ENCODE measurements at regions not wholly inside any gene's neighbourhood (a gene's known extent, or its start where the extent isn't known, plus 50 kb on each side); places are given as distances from the start of the nearest gene placed in this dataset.
"Not testable (repeated sequence)": the region's sequence is repeated elsewhere in the genome, so short reads cannot be mapped to it uniquely, and the experiment has no call there.

DNA sequence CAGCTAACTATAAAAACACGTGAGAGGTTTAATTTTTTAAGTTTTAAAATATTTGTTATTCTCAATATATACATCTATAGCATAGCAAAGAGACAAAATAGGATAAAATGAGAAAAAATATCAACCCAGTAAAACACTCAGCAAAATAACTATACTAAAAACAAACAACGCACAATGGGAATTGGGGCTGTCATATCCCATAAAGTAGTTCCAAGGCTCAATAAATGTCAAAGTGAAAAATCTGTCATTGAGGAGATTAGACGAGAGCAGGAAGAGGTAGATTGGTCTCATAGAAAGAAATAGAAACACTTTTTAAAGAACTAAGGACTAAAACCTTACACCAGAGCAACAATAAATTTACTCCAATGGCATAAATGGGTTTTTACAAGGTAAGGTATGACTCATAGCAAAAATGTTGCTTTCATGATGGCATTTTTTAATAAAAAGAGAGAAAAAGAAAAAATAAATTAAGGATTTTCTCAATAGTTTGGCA, 153.7 kb downstream of the EVA1A start:
- peaks cover 8% of the 10 kb centered on the region for H3K27me3 ChIP-seq (ENCODE audit: insufficient read depth, low read length)
- no peak overlapping the region for H3K4me3 ChIP-seq (ENCODE audit: low read length)
- peaks cover 6% of the 10 kb centered on the region for H3K9me3 ChIP-seq (ENCODE audit: low read depth, low read length)
- no peaks in the 10 kb centered on the region for H3K4me1 ChIP-seq (ENCODE audit: insufficient read depth, low read length)

GRCh38 chr2:75406131-75406581, 154.6 kb downstream of the EVA1A start:
- Histone ChIP-seq H3K4me1 (ENCODE audit: insufficient read depth, low read length) (no peaks in the 10 kb centered on the region), H3K4me3 (ENCODE audit: low read length) (no peak overlapping the region), H3K27me3 (ENCODE audit: insufficient read depth, low read length) (peaks cover 8% of the 10 kb centered on the region), H3K9me3 (ENCODE audit: low read depth, low read length) (peaks cover 6% of the 10 kb centered on the region)

DNA sequence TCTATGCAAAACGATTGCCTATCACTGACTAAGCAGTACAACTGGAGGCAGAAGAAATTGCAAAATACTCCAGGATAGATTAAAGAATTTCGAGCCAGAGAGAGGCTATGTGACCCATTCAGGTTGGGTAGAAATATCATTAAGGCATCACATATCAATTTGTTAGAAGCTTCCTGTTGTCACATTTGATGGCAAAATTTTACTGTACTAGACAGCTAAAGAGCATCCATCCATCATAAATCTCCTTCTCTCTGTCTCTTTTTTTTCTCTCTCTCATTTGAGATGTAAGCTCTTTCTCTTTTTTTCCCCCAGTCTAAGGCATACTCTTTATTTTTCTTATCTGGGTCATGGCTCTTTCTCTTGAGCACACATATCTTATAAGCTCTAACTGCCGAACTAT, 155.7 kb downstream of the EVA1A start:
- peaks cover 8% of the 10 kb centered on the region for H3K27me3 ChIP-seq (ENCODE audit: insufficient read depth, low read length)
- no peaks in the 10 kb centered on the region for H3K4me1 ChIP-seq (ENCODE audit: insufficient read depth, low read length)
- no peaks in the 10 kb centered on the region for H3K9me3 ChIP-seq (ENCODE audit: low read depth, low read length)
- no peak overlapping the region for H3K4me3 ChIP-seq (ENCODE audit: low read length)

DNA sequence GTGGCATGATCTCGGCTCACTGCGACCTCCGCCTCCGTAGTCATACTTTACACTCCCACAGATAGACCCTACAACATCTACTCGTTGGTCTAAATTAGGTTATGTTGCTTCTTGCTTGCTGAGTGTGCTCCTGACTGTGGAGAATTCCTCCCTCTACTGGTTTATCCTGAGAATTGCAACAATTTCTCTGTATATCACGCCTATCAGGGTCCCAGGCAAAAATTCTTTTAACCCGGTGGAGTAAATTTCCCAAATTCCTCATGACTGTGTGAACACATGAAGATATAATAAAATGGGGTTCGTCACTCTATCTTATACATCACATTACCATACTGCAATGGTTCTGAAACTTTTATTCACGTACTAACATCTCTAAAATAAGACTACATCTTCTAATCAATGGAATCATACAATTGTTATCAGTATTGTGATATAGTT, 156.7 kb downstream of the EVA1A start:
- Histone ChIP-seq H3K4me3 (ENCODE audit: low read length) (no peak overlapping the region), H3K4me1 (ENCODE audit: insufficient read depth, low read length) (no peaks in the 10 kb centered on the region), H3K27me3 (ENCODE audit: insufficient read depth, low read length) (peaks cover 8% of the 10 kb centered on the region), H3K9me3 (ENCODE audit: low read depth, low read length) (no peaks in the 10 kb centered on the region)

DNA sequence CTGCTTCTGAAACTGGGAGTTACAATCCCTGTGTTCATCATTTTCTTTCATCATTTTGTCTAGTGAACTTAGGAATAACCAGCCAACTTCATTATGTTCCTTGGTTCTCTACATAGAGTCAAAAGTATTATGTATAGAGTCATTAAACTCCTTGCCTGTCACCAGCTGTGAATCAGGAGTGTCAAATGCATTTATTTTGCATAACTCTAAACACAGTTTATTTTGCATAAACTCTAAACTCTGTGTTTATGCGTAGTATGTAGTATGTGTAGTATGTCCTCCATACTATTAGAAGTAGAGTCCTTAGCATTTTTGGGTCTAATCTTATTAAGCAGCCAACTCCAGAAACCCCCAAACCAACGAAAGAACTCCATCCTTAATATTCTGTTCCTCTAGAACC, 164.4 kb downstream of the EVA1A start:
- no peaks in the 10 kb centered on the region for H3K27me3 ChIP-seq (ENCODE audit: insufficient read depth, low read length)
- no peak overlapping the region for H3K4me3 ChIP-seq (ENCODE audit: low read length)
- no peaks in the 10 kb centered on the region for H3K4me1 ChIP-seq (ENCODE audit: insufficient read depth, low read length)
- no peaks in the 10 kb centered on the region for H3K9me3 ChIP-seq (ENCODE audit: low read depth, low read length)

DNA sequence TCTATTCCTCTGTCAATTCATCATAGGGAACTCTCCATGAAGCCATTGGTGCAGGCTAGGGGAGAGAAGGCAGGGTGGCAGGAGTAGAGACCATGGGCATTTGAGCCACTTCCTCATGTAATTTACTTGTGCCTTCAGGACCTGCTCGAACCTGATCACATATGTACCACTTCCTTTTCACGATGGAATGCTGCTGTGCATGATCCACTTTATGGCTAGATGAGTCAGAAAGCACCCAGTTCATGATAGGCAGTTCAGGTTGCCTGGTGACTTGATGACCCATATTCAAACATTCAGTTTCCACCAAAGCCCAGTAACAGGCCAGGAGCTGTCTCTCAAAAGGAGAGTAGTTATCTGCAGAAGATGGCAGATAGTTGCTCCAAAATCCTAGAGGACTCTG, 166.0 kb downstream of the EVA1A start:
- H3K9me3 ChIP-seq (ENCODE audit: low read depth, low read length); H3K27me3 ChIP-seq (ENCODE audit: insufficient read depth, low read length); H3K4me3 ChIP-seq (ENCODE audit: low read length); H3K4me1 ChIP-seq (ENCODE audit: insufficient read depth, low read length): not testable (repeated sequence)

GRCh38 chr2:75390169-75390568, 170.6 kb downstream of the EVA1A start:
- no peak overlapping the region for H3K4me3 ChIP-seq (ENCODE audit: low read length)
- H3K9me3 ChIP-seq (ENCODE audit: low read depth, low read length), result no peaks in the 10 kb centered on the region
- H3K4me1 ChIP-seq (ENCODE audit: insufficient read depth, low read length), result no peaks in the 10 kb centered on the region
- no peaks in the 10 kb centered on the region for H3K27me3 ChIP-seq (ENCODE audit: insufficient read depth, low read length)

DNA sequence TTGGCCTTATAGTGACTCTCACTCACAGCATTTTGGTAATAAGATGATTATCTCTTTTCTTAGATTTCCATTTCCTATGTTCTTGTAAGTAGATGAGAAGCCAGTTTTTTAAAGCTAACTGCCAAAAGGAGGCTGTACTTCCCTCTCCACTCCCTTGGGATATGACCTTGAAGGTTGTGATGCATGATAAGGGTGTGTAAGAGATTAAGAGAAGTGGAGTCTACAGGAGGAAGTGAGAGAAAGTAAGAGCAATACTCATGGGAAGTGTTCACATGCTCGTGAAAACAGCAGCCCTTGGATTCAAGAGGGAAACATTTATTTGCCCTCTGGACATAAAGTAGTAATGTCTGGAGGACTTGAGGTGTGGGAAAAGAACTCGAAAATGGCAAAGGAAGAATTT, 171.5 kb downstream of the EVA1A start:
- Histone ChIP-seq H3K4me1 (ENCODE audit: insufficient read depth, low read length) (no peaks in the 10 kb centered on the region), H3K27me3 (ENCODE audit: insufficient read depth, low read length) (no peaks in the 10 kb centered on the region), H3K4me3 (ENCODE audit: low read length) (no peak overlapping the region), H3K9me3 (ENCODE audit: low read depth, low read length) (no peaks in the 10 kb centered on the region)

DNA sequence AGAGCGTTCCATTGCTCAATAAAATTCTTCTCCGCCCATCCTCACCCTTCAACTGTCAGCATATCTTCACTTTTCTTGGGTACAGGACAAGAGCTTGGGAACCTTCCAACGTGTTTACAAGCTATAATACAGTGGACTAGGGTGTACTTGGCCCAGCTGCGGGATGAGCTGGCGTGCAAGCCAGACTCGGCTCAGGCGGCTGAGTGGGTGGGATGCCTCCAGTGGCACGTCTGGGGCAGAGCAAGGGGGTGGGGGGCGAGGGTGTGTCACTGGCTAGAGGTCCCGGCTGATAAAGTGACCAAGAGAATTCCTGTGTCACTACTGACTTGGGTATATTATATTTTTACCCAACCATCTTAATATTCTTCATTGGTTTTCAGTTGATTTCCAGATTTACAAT, 179.7 kb downstream of the EVA1A start:
- no peaks in the 10 kb centered on the region for H3K27me3 ChIP-seq (ENCODE audit: insufficient read depth, low read length)
- H3K4me3 ChIP-seq (ENCODE audit: low read length), result no peak overlapping the region
- no peaks in the 10 kb centered on the region for H3K9me3 ChIP-seq (ENCODE audit: low read depth, low read length)
- no peaks in the 10 kb centered on the region for H3K4me1 ChIP-seq (ENCODE audit: insufficient read depth, low read length)

DNA sequence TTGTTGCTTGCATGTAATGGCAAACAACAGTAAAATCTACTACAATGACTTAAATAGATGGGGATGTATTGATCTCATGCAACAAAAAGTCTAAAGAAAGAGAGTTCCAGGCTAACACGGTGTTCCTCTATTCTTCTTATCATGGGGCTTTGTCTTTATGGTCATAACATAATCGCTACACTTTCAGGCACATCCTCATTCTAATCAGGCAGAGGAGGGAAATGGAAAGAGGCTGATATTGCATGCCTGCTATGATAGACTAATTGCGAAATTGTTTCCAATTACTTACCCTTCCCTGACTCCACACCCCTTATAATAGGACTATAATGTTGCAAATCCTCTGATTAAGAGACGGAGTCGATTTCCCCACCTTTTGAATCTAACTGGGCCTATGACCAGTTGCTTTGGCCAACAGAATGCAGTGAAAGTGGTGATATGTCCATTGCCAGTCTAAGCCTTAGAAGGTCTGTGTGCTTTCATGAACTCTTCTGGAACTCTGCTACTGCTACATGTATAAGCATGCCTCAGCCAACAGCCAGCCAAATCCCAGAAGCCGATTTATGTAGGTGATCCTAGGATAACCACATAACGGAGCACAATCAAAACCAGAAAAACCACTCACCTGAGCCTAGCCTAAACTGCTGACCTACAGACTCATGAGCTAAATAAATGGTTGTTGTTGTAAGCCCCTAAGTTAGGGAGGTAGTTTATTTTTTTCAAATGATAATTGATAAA, 180.3 kb upstream of the TACR1 start:
- H3K9me3 ChIP-seq (ENCODE audit: low read depth, low read length), result no peaks in the 10 kb centered on the region
- H3K27me3 ChIP-seq (ENCODE audit: insufficient read depth, low read length), result no peaks in the 10 kb centered on the region
- no peaks in the 10 kb centered on the region for H3K4me1 ChIP-seq (ENCODE audit: insufficient read depth, low read length)
- H3K4me3 ChIP-seq (ENCODE audit: low read length), result no peak overlapping the region

- no peaks in the 10 kb centered on the region for H3K4me1 ChIP-seq (ENCODE audit: insufficient read depth, low read length)
- H3K4me3 ChIP-seq (ENCODE audit: low read length), result no peak overlapping the region
- H3K9me3 ChIP-seq (ENCODE audit: low read depth, low read length), result no peaks in the 10 kb centered on the region
- H3K27me3 ChIP-seq (ENCODE audit: insufficient read depth, low read length), result no peaks in the 10 kb centered on the region
Observed at GRCh38 chr2:75375646-75376582, 176.6 kb upstream of the TACR1 start.

DNA sequence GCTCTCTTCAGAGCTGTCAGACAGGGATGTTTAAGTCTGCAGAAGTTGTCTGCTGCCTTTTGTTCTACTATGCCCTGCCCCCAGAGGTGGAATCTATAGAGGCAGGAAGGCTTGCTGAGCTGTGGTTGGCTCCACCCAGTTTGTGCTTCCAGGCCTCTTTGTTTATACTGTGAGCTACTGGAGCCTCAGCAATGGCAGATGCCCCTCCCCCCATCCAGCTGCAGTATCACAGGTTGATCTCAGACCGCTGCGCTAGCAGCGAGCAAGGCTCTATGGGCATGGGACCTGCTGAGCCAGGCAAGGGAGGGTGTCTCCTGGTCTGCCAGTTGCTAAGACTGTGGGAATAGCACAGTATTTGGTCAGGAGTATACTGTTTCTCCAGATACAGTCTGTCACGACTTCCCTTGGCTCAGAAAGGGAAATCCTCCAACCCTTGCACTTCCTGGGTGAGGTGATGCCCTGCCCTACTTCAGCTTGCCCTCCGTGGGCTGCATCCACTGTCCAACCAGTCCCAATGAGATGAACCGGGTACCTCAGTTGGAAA, 175.2 kb upstream of the TACR1 start:
- H3K27me3 ChIP-seq (ENCODE audit: insufficient read depth, low read length); H3K9me3 ChIP-seq (ENCODE audit: low read depth, low read length); H3K4me3 ChIP-seq (ENCODE audit: low read length); H3K4me1 ChIP-seq (ENCODE audit: insufficient read depth, low read length): not testable (repeated sequence)

DNA sequence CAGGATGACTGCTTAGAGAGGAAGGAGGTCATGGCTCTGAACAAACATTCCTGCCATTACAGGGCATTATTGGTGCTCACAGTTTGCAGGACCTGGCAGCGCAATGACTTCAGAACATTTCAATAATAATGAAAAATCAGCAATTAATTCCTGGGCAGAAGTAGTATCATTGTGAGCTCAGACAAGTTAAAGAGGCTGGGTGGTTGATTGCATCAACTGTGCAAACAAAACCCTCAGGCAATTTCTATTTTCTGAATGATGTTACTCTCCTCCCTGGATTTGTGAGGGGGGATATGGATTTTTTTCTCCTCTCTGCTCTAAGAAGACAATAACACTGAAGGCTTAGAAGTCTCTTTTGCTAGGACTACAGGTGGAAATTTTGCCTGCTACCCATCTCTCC, 168.1 kb upstream of the TACR1 start:
- Histone ChIP-seq H3K27me3 (ENCODE audit: insufficient read depth, low read length) (no peaks in the 10 kb centered on the region), H3K4me3 (ENCODE audit: low read length) (no peak overlapping the region), H3K9me3 (ENCODE audit: low read depth, low read length) (no peaks in the 10 kb centered on the region), H3K4me1 (ENCODE audit: insufficient read depth, low read length) (no peaks in the 10 kb centered on the region)

DNA sequence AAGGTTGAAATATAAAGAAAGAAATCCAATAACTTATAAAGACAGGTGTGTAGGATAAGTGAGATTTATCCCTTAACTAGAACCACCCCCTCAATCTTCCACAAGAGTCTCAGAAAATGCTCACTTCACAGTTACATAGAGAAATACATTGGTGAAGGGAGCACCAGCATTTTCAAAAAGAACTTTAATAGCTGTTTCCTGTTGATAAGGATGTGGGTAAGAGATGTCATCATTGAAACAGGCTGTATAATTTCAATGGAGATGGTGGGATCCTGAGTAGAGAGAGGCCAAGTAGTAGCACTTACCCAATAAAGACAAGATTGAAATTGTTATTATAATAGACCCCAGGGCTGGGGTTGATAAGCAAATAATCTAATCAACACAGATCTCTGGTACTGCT, 162.2 kb upstream of the TACR1 start:
- H3K4me3 ChIP-seq (ENCODE audit: low read length), result no peak overlapping the region
- no peaks in the 10 kb centered on the region for H3K4me1 ChIP-seq (ENCODE audit: insufficient read depth, low read length)
- no peaks in the 10 kb centered on the region for H3K9me3 ChIP-seq (ENCODE audit: low read depth, low read length)
- H3K27me3 ChIP-seq (ENCODE audit: insufficient read depth, low read length), result no peaks in the 10 kb centered on the region

GRCh38 chr2:75360945-75361344, 161.6 kb upstream of the TACR1 start:
- Histone ChIP-seq H3K4me1 (ENCODE audit: insufficient read depth, low read length) (no peaks in the 10 kb centered on the region), H3K27me3 (ENCODE audit: insufficient read depth, low read length) (no peaks in the 10 kb centered on the region), H3K4me3 (ENCODE audit: low read length) (no peak overlapping the region), H3K9me3 (ENCODE audit: low read depth, low read length) (no peaks in the 10 kb centered on the region)
